K562 (cell line): ENCODE measurements at regions not wholly inside any gene's neighbourhood (a gene's known extent, or its start where the extent isn't known, plus 50 kb on each side); places are given as distances from the start of the nearest gene placed in this dataset.
A peak's percentile ranks its signal among the peaks of the same experiment; 100 is the strongest.

ENCODE experiments used
- ATF4 ChIP-seq: fragments of 450-650 bp; formaldehyde crosslinking; IDR thresholded peaks from 2 replicates; pipeline ENCODE4 v1.4.0; 2022; ENCODE audit warnings: mild to moderate bottlenecking, moderate library complexity
- C11orf30 ChIP-seq: fragments of 450-650 bp; IDR thresholded peaks from 2 replicates; pipeline ENCODE4 v1.6.1; 2016; ENCODE audit warnings: low read depth, mild to moderate bottlenecking
- CBFA2T3 ChIP-seq: fragments of 450-650 bp; IDR thresholded peaks from 2 replicates; pipeline ENCODE4 v1.6.1; 2017
- CHCHD3 ChIP-seq: fragments of 250-450 bp; sonication (Bioruptor Pico); IDR thresholded peaks from 2 replicates; pipeline ENCODE4 v2.1.2; 2022; ENCODE audit warnings: mild to moderate bottlenecking
- E2F6 ChIP-seq, 2 experiments: IDR thresholded peaks; 2 replicates each; pipeline ENCODE4 v1.6.1; 2011; ENCODE audit warnings: borderline replicate concordance in 1 of 2, control low read depth in 1 of 2, low read depth in 1 of 2, low read length in 1 of 2, mild to moderate bottlenecking in 1 of 2, mixed read lengths in 1 of 2, moderate library complexity in 1 of 2; ENCODE audit not compliant: insufficient read depth in 1 of 2, insufficient read length in 1 of 2, poor library complexity in 1 of 2, severe bottlenecking in 1 of 2; ENCODE audit errors: extremely low read depth in 1 of 2
- ELF1 ChIP-seq: fragments of 200-800 bp; sonication (Bioruptor generic); IDR thresholded peaks from 2 replicates; pipeline ENCODE4 v1.6.1; 2016; ENCODE audit warnings: missing genetic modification characterization, missing compliant biosample characterization
- ERF ChIP-seq: fragments of 450-650 bp; formaldehyde crosslinking; IDR thresholded peaks from 2 replicates; pipeline ENCODE4 v1.4.0; 2020; ENCODE audit warnings: mild to moderate bottlenecking, mixed read lengths
- HMBOX1 ChIP-seq: sonication (generic); IDR thresholded peaks from 2 replicates; pipeline ENCODE4 v1.6.1; 2016
- MXI1 ChIP-seq: IDR thresholded peaks from 2 replicates; pipeline ENCODE4 v1.6.1; 2011; ENCODE audit warnings: low read depth, mild to moderate bottlenecking, improper control_type of control experiment, low read length
- POLR2G ChIP-seq: fragments of 200-400 bp; formaldehyde crosslinking; IDR thresholded peaks from 2 replicates; pipeline ENCODE4 v1.6.1; 2017; ENCODE audit warnings: low read depth, mild to moderate bottlenecking, antibody characterized with exemption, low read length, moderate library complexity
- RB1 ChIP-seq: fragments of 450-650 bp; IDR thresholded peaks from 2 replicates; pipeline ENCODE4 v1.6.1; 2017; ENCODE audit warnings: low read depth, mild to moderate bottlenecking
- RHOXF2B ChIP-seq: fragments of 250-450 bp; sonication (Bioruptor Pico); conservative IDR thresholded peaks from 2 replicates; pipeline ENCODE4 v1.5.1; 2021
- SETDB1 ChIP-seq: IDR thresholded peaks from one replicate; pipeline ENCODE4 v1.6.1; 2012; ENCODE audit warnings: low read length, control low read depth, inconsistent platforms
- SIX5 ChIP-seq, 2 experiments: IDR thresholded peaks; 2 replicates each; pipeline ENCODE4 v1.6.1; 2011; ENCODE audit warnings: low read length in 2 of 2, borderline replicate concordance in 1 of 2, low read depth in 1 of 2, mild to moderate bottlenecking in 1 of 2, moderate library complexity in 1 of 2; ENCODE audit not compliant: insufficient read depth in 1 of 2
- TARDBP ChIP-seq: fragments of 450-650 bp; IDR thresholded peaks from 2 replicates; pipeline ENCODE4 v1.6.1; 2016
- TCF7 ChIP-seq: sonication (generic); IDR thresholded peaks from 2 replicates; pipeline ENCODE4 v1.6.1; 2016; ENCODE audit warnings: antibody characterized with exemption, borderline replicate concordance
- TRIM24 ChIP-seq, 2 experiments: fragments of 450-650 bp; IDR thresholded peaks; 2 replicates each; pipeline ENCODE4 v1.6.1; 2016
- ZNF121 ChIP-seq: sonication (generic); formaldehyde crosslinking; conservative IDR thresholded peaks from 2 replicates; pipeline ENCODE4 v1.8.0; 2022; ENCODE audit warnings: missing genetic modification reagents
- ZNF583 ChIP-seq: fragments of 250-450 bp; sonication (Bioruptor Pico); IDR thresholded peaks from 2 replicates; pipeline ENCODE4 v1.4.0; 2020
- ZNF655 ChIP-seq: fragments of 250-450 bp; sonication (Bioruptor Pico); IDR thresholded peaks from 2 replicates; pipeline ENCODE4 v1.5.0; 2021
- TF ChIP-seq, protein P1 (sequence below): fragments of 250-450 bp; sonication (Bioruptor Pico); IDR thresholded peaks from 2 replicates; pipeline ENCODE4 v1.4.0; 2020; ENCODE audit warnings: mild to moderate bottlenecking, moderate library complexity
- TF ChIP-seq, protein P2 (sequence below): sonication (generic); formaldehyde crosslinking; IDR thresholded peaks from 2 replicates; pipeline ENCODE4 v1.8.1; 2023; ENCODE audit warnings: mild to moderate bottlenecking, missing genetic modification reagents, moderate library complexity

- no peak for TF ChIP-seq RHOXF2B
- TF ChIP-seq ZNF121 (CRISPR knock-in tag), result no peak
- no peak for TF ChIP-seq ELF1
- TF ChIP-seq, protein P1, sequence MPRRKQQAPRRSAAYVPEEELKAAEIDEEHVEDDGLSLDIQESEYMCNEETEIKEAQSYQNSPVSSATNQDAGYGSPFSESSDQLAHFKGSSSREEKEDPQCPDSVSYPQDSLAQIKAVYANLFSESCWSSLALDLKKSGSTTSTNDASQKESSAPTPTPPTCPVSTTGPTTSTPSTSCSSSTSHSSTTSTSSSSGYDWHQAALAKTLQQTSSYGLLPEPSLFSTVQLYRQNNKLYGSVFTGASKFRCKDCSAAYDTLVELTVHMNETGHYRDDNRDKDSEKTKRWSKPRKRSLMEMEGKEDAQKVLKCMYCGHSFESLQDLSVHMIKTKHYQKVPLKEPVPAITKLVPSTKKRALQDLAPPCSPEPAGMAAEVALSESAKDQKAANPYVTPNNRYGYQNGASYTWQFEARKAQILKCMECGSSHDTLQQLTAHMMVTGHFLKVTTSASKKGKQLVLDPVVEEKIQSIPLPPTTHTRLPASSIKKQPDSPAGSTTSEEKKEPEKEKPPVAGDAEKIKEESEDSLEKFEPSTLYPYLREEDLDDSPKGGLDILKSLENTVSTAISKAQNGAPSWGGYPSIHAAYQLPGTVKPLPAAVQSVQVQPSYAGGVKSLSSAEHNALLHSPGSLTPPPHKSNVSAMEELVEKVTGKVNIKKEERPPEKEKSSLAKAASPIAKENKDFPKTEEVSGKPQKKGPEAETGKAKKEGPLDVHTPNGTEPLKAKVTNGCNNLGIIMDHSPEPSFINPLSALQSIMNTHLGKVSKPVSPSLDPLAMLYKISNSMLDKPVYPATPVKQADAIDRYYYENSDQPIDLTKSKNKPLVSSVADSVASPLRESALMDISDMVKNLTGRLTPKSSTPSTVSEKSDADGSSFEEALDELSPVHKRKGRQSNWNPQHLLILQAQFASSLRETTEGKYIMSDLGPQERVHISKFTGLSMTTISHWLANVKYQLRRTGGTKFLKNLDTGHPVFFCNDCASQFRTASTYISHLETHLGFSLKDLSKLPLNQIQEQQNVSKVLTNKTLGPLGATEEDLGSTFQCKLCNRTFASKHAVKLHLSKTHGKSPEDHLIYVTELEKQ, result no peak
- no peak for TF ChIP-seq ATF4 (CRISPR knock-in tag)
- no peak for TF ChIP-seq ZNF583
- no peak for TF ChIP-seq RB1
- TF ChIP-seq E2F6 (IDR thresholded peaks at IDR 0.05; ENCODE audit: borderline replicate concordance in 1 of 2, extremely low read depth in 1 of 2, insufficient read depth in 1 of 2, insufficient read length in 1 of 2, low read depth in 1 of 2, low read length in 1 of 2, poor library complexity in 1 of 2, severe bottlenecking in 1 of 2), result no peak
- no peak for TF ChIP-seq CHCHD3
- no peak for TF ChIP-seq ZNF655
- no peak for TF ChIP-seq SETDB1
- TF ChIP-seq TCF7, result peak; percentile 83; the same call in 1 of the 2 replicates
- TF ChIP-seq HMBOX1, result no peak
- TF ChIP-seq MXI1, result no peak
- TF ChIP-seq SIX5 (IDR thresholded peaks at IDR 0.05; ENCODE audit: borderline replicate concordance in 1 of 2, insufficient read depth in 1 of 2, low read depth in 1 of 2, low read length in 2 of 2), result no peak
- TF ChIP-seq TARDBP, result no peak
- TF ChIP-seq ERF (CRISPR knock-in tag), result no peak
- TF ChIP-seq TRIM24 (IDR thresholded peaks at IDR 0.05), result peak in 1 of 2 experiments; percentile 36; a peak in 1 of 4 replicates
- TF ChIP-seq C11orf30, result peak; percentile 95
- peak; percentile 59 for TF ChIP-seq CBFA2T3
- TF ChIP-seq, protein P2, sequence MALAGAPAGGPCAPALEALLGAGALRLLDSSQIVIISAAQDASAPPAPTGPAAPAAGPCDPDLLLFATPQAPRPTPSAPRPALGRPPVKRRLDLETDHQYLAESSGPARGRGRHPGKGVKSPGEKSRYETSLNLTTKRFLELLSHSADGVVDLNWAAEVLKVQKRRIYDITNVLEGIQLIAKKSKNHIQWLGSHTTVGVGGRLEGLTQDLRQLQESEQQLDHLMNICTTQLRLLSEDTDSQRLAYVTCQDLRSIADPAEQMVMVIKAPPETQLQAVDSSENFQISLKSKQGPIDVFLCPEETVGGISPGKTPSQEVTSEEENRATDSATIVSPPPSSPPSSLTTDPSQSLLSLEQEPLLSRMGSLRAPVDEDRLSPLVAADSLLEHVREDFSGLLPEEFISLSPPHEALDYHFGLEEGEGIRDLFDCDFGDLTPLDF, result no peak
- no peak for TF ChIP-seq POLR2G
Measured at GRCh38 chr13:75963302-75963701, 327.2 kb downstream of the LMO7 start (continued).
